ENCODE measurements at regions not wholly inside any gene's neighbourhood (a gene's known extent, or its start where the extent isn't known, plus 50 kb on each side); places are given as distances from the start of the nearest gene placed in this dataset.
"Not testable (repeated sequence)": the region's sequence is repeated elsewhere in the genome, so short reads cannot be mapped to it uniquely, and the experiment has no call there.

GRCh38 chr10:78231939-78232338, 198.3 kb downstream of the RPS24 start:
- Mint-ChIP-seq H3K27ac (no peak overlapping the region), H3K4me3 (no peak overlapping the region), H3K36me3 (no peaks in the 10 kb centered on the region), H3K27me3 (peaks cover 38% of the 10 kb centered on the region), H3K9me3 (no peaks in the 10 kb centered on the region), H3K4me1 (peaks cover 12% of the 10 kb centered on the region)
- DNase-seq (no peak), ATAC-seq (ENCODE audit: low read depth) (no peak)
- POLR2A ChIA-PET, result no interaction called here

GRCh38 chr10:78236416-78237015, 202.9 kb downstream of the RPS24 start:
- Mint-ChIP-seq H3K9me3 (peaks cover 1% of the 10 kb centered on the region), H3K27ac (no peak overlapping the region), H3K4me3 (no peak overlapping the region), H3K27me3 (peaks cover 41% of the 10 kb centered on the region), H3K36me3 (no peaks in the 10 kb centered on the region), H3K4me1 (peaks cover 6% of the 10 kb centered on the region)
- DNase-seq, result no peak
- POLR2A ChIA-PET, result interaction anchor here (1.0 kb wide), 1 partner anchor 9 kb away, joined by 3 read pairs; no protein-coding TSS in a partner anchor
- ATAC-seq (ENCODE audit: low read depth), result no peak

- H3K4me3 Mint-ChIP-seq; ATAC-seq (ENCODE audit: low read depth); H3K4me1 Mint-ChIP-seq; DNase-seq; POLR2A ChIA-PET; H3K27ac Mint-ChIP-seq; H3K9me3 Mint-ChIP-seq; H3K36me3 Mint-ChIP-seq: not testable (repeated sequence)
- H3K27me3 Mint-ChIP-seq, result peaks cover 39% of the 10 kb centered on the region
Measured at GRCh38 chr10:78237951-78238350, 204.3 kb downstream of the RPS24 start.

- POLR2A ChIA-PET, result no interaction called here
- no peak overlapping the region for H3K4me3 Mint-ChIP-seq
- H3K27ac Mint-ChIP-seq, result no peak overlapping the region
- H3K36me3 Mint-ChIP-seq, result peaks cover 4% of the 10 kb centered on the region
- peaks cover 34% of the 10 kb centered on the region for H3K4me1 Mint-ChIP-seq
- peaks cover 17% of the 10 kb centered on the region for H3K27me3 Mint-ChIP-seq
- H3K9me3 Mint-ChIP-seq, result peaks cover 16% of the 10 kb centered on the region
- no peak for ATAC-seq (ENCODE audit: low read depth)
- no peak for DNase-seq
Measured at GRCh38 chr10:78247266-78247665, 213.6 kb downstream of the RPS24 start.

GRCh38 chr10:78247821-78248220, 214.2 kb downstream of the RPS24 start:
- Mint-ChIP-seq H3K27me3 (peaks cover 18% of the 10 kb centered on the region), H3K4me3 (no peak overlapping the region), H3K27ac (peak overlapping the region; percentile 59), H3K36me3 (peaks cover 4% of the 10 kb centered on the region), H3K4me1 (peaks cover 34% of the 10 kb centered on the region), H3K9me3 (peaks cover 16% of the 10 kb centered on the region)
- no peak for ATAC-seq (ENCODE audit: low read depth)
- DNase-seq, result no peak
- POLR2A ChIA-PET, result no interaction called here

GRCh38 chr10:78248651-78249464, 215.2 kb downstream of the RPS24 start:
- Mint-ChIP-seq H3K27ac (no peak overlapping the region), H3K27me3 (peaks cover 17% of the 10 kb centered on the region), H3K36me3 (peaks cover 4% of the 10 kb centered on the region), H3K4me1 (peaks cover 34% of the 10 kb centered on the region), H3K9me3 (peaks cover 10% of the 10 kb centered on the region), H3K4me3 (peak overlapping the region; percentile 33)
- no peak for DNase-seq
- POLR2A ChIA-PET, result interaction anchor here (0.5 kb wide), 1 partner anchor 164 kb away, joined by 3 read pairs; no protein-coding TSS in a partner anchor
- ATAC-seq (ENCODE audit: low read depth), result no peak

GRCh38 chr10:78249690-78250089, 216.0 kb downstream of the RPS24 start:
- ATAC-seq (ENCODE audit: low read depth) (no peak), DNase-seq (no peak)
- Mint-ChIP-seq H3K9me3 (peaks cover 7% of the 10 kb centered on the region), H3K27ac (peak overlapping the region; percentile 43), H3K36me3 (peaks cover 4% of the 10 kb centered on the region), H3K4me1 (peaks cover 34% of the 10 kb centered on the region), H3K4me3 (no peak overlapping the region), H3K27me3 (peaks cover 20% of the 10 kb centered on the region)
- POLR2A ChIA-PET, result no interaction called here

- H3K27me3 Mint-ChIP-seq, result peaks cover 19% of the 10 kb centered on the region
- peaks cover 2% of the 10 kb centered on the region for H3K9me3 Mint-ChIP-seq
- peak overlapping the region; percentile 35 for H3K27ac Mint-ChIP-seq
- peaks cover 2% of the 10 kb centered on the region for H3K36me3 Mint-ChIP-seq
- peak; percentile 75 for ATAC-seq (ENCODE audit: low read depth)
- peak; percentile 42 for DNase-seq
- H3K4me3 Mint-ChIP-seq, result peak overlapping the region; percentile 49
- peaks cover 34% of the 10 kb centered on the region for H3K4me1 Mint-ChIP-seq
- POLR2A ChIA-PET, result interaction anchor here (1.1 kb wide), 1 partner anchor 46 kb away, joined by 5 read pairs; no protein-coding TSS in a partner anchor
Measured at GRCh38 chr10:78250313-78251015, 216.8 kb downstream of the RPS24 start.

- Mint-ChIP-seq H3K27me3 (peaks cover 19% of the 10 kb centered on the region), H3K4me3 (no peak overlapping the region), H3K36me3 (no peaks in the 10 kb centered on the region), H3K9me3 (no peaks in the 10 kb centered on the region), H3K27ac (no peak overlapping the region), H3K4me1 (peaks cover 34% of the 10 kb centered on the region)
- DNase-seq (no peak), ATAC-seq (ENCODE audit: low read depth) (no peak)
- POLR2A ChIA-PET, result interaction anchor here (1.1 kb wide), 1 partner anchor 46 kb away, joined by 5 read pairs; no protein-coding TSS in a partner anchor
Measured at GRCh38 chr10:78251016-78251385, 217.3 kb downstream of the RPS24 start.

GRCh38 chr10:78252286-78252685, 218.6 kb downstream of the RPS24 start:
- peaks cover 34% of the 10 kb centered on the region for H3K4me1 Mint-ChIP-seq
- H3K9me3 Mint-ChIP-seq, result no peaks in the 10 kb centered on the region
- peaks cover 19% of the 10 kb centered on the region for H3K27me3 Mint-ChIP-seq
- no peaks in the 10 kb centered on the region for H3K36me3 Mint-ChIP-seq
- H3K4me3 Mint-ChIP-seq, result no peak overlapping the region
- POLR2A ChIA-PET, result no interaction called here
- DNase-seq, result no peak
- no peak for ATAC-seq (ENCODE audit: low read depth)
- H3K27ac Mint-ChIP-seq, result no peak overlapping the region

GRCh38 chr10:78253063-78253853, 219.6 kb downstream of the RPS24 start:
- no peaks in the 10 kb centered on the region for H3K36me3 Mint-ChIP-seq
- no peaks in the 10 kb centered on the region for H3K9me3 Mint-ChIP-seq
- ATAC-seq (ENCODE audit: low read depth), result no peak
- peaks cover 28% of the 10 kb centered on the region for H3K4me1 Mint-ChIP-seq
- no peak overlapping the region for H3K4me3 Mint-ChIP-seq
- peaks cover 19% of the 10 kb centered on the region for H3K27me3 Mint-ChIP-seq
- DNase-seq, result no peak
- POLR2A ChIA-PET, result no interaction called here
- no peak overlapping the region for H3K27ac Mint-ChIP-seq

- ATAC-seq (ENCODE audit: low read depth) (no peak), DNase-seq (no peak)
- peaks cover 18% of the 10 kb centered on the region for H3K27me3 Mint-ChIP-seq
- no peaks in the 10 kb centered on the region for H3K9me3 Mint-ChIP-seq
- POLR2A ChIA-PET, result no interaction called here
- no peaks in the 10 kb centered on the region for H3K36me3 Mint-ChIP-seq
- no peak overlapping the region for H3K27ac Mint-ChIP-seq
- no peak overlapping the region for H3K4me3 Mint-ChIP-seq
- H3K4me1 Mint-ChIP-seq, result peaks cover 21% of the 10 kb centered on the region
Measured at GRCh38 chr10:78254013-78254412, 220.3 kb downstream of the RPS24 start.

GRCh38 chr10:78255214-78255613, 221.6 kb downstream of the RPS24 start:
- Mint-ChIP-seq H3K27ac (no peak overlapping the region), H3K36me3 (no peaks in the 10 kb centered on the region), H3K9me3 (no peaks in the 10 kb centered on the region), H3K4me3 (no peak overlapping the region), H3K4me1 (peaks cover 10% of the 10 kb centered on the region), H3K27me3 (peaks cover 17% of the 10 kb centered on the region)
- ATAC-seq (ENCODE audit: low read depth) (no peak), DNase-seq (no peak)
- POLR2A ChIA-PET, result no interaction called here
